Epidermal melanocyte (primary cell): ENCODE measurements at regions not wholly inside any gene's neighbourhood (a gene's known extent, or its start where the extent isn't known, plus 50 kb on each side); places are given as distances from the start of the nearest gene placed in this dataset.

Experiments
- DNase-seq: peaks from one replicate; pipeline ENCODE4 v3.0.0; 2011; ENCODE audit warnings: low spot score; ENCODE audit not compliant: insufficient read length

DNA sequence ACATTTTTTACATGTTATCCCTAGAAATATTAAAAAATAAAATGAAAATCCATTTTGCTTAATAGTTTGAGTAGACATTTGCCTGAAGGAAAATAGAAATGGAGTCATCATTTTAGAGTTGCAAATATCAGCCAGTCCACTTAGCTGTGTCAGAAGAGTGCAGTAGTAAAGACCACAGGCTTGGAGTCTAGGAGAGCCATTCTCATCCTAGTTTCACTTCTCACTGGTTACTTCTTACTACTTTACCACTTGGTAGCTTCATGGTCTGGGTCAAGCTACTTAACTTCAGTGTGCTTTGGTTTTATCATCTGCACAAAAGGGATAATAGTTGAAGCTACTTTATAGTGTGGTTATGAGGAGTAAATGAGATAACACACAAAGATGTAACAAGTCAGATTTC lies 286.5 kb upstream of the NBEA start:
- no peak for DNase-seq

DNA sequence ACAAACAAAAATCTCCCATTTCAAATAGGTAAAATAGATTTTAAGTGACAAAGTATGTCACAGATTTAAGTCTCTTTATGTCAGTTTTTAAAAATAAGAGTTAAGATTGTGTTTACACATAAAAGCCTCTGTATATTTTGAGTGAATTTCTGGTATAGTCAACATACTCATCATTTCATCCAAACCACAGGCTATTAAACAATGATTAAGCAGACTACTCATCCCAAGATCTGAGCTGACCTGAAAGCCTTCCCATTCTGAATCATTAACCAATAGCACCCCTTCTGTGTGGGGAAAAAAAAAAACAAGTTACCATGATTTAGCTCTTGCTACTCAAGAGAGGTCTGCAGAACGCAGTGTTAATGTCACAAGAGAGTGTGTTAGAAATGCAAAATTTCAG lies 284.4 kb upstream of the NBEA start:
- no peak for DNase-seq

GRCh38 chr13:34667286-34668218 lies 274.5 kb upstream of the NBEA start:
- DNase-seq, result no peak

- DNase-seq, result no peak
Observed at GRCh38 chr13:34671137-34671536, 270.9 kb upstream of the NBEA start.

DNA sequence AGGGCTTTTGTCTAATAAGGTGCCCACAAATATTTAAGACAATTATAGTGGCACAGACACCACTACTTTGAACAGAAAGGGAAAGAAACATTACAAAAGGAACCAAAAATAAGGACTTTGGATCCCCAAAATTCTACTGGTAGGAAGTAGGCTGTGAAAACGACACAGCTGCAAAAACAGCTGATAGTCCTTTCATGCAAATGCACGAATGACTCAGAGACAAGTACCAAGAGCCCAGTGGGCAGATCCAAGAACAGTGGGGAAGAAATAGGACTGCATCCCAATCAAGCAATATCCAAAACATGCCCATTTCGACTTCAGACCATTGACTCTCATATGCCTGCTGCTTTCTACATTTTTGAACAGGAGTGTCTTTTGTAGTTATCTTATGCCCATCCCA lies 269.4 kb upstream of the NBEA start:
- no peak for DNase-seq

DNA sequence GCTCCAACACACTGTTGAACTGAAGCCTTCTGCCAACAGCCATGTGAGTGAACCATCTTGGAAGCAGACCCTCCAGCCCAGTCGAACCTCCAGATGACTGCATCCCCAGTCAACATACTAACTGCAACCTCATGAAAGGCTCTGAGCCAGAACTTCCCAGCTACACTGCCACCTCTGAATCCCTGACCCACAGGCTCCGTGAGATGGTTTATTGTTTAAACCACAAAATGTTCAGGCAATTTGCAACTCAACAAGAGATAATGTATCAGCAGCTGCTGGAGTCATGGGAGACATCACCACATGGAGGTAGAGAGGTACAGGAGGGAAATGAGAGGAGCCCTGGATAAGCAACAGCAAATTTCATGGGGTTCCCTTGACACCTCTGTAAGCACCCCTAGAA lies 266.4 kb upstream of the NBEA start:
- DNase-seq, result no peak

DNA sequence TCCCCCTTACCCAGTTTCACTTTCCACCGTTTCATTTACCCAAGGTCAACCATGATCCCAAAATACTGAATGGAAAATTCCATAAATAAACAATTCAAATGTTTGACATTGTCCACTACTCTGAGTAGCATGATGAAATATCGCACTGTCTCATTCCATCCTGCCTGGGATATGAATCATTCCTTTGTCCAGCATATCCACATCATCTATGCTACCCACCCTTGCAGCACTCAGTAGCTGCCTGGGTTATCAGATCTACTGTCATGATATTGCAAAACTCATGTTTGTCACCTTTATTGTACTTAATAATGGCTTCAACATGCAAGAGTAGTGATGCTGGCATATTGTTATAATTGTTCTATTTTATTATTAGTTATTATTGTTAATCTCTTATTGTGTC lies 263.9 kb upstream of the NBEA start:
- no peak for DNase-seq

DNA sequence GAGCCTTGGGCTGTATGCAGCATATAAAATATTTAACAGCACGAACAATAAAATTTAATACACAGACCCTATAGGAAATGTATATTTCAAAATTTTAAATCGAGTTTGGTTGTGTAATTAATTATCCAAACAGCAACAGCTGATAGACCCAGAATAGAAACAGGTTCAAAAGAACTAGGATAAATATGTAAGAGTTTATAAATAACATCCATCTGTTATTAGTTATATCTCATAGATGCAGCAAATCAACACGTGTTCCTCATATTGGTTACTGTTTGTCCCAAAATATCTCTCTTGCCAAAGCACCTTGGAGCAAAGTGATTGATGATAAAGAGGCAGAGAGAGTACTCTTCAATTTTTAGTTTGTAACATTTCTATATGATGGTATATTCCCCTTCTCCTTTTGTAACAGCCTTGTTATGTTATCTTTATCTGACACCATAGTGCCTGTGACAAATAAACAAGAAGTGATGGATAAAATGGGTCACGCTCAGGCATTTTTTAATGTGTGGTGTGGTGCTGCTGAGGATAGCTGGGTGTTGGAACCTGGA lies 260.6 kb upstream of the NBEA start:
- DNase-seq, result no peak

DNA sequence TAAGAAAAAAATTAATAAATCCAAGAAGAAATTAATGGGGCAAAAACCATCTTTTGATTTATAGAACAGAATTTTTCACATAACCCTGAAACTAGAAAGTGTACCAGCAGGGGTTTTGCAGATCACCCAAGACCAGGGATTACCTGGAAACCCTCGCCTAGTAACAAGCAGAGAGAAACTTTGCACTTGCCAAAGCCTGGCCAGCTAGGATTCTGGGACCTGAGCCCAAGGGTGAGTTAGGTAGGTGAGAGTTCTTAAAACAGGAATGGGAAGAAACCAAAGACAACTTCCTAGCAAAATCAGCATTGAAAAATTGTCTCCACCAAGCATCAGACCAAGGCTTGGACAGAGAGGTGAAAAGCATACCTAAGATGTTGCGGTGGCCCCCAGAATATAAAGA lies 247.0 kb upstream of the NBEA start:
- no peak for DNase-seq

DNA sequence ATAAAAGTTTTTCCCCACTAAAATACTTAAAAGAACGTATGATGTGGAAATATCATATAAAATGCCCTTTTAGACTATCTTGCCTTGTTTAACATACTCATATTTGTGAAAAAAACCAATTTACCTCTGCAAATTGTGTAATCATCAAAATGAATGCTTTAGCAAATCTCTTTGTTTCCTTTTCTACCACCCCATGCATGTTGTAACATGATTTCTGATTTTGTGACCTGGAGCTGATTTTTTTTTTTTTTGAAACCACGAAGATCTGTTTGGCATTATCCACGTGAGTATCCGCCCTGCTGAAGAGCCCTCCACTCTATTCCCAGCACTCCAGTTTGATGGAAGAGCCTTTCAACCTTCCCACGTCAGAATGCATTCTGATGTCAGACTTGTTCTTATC lies 245.8 kb upstream of the NBEA start:
- DNase-seq, result no peak

DNA sequence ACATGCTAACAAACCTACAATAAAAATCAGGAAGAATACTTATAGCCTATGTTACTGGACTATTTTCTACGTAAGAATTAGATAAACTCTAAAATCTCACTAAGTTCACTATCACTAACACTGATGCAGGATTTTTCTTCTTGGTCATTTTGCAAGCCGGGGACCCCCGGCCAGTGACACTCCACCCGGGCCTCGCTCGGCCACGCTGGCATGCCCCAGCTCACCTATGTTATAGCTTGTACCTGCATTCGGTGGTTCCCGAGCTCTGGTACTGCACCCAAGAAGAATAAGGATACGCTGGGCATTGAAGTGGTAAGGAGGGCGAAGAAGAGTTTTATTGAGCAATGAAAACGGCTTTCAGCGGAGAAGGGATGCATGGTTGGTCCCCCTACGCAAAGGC lies 245.3 kb upstream of the NBEA start:
- no peak for DNase-seq

GRCh38 chr13:34698945-34699344 lies 243.1 kb upstream of the NBEA start:
- DNase-seq, result peak; percentile 31

DNA sequence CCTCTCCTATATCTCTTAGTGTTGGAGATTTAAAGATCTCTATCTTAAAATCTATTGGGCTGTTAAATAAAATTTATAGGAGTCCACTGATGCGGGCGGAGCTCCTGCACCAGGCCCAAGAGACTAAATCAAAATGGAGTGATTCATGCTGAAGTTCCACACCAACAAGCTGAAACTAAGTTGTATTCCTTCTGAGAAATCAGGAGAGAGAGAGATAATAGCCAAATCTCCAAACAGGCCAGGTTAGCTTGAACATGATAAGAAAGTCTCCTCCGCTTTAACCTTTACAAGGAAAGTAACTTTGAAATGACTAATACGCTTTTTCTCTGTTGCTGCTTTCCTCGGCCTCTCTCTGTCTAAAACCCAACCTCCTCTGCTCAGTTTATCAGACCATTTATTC lies 241.9 kb upstream of the NBEA start:
- no peak for DNase-seq

DNA sequence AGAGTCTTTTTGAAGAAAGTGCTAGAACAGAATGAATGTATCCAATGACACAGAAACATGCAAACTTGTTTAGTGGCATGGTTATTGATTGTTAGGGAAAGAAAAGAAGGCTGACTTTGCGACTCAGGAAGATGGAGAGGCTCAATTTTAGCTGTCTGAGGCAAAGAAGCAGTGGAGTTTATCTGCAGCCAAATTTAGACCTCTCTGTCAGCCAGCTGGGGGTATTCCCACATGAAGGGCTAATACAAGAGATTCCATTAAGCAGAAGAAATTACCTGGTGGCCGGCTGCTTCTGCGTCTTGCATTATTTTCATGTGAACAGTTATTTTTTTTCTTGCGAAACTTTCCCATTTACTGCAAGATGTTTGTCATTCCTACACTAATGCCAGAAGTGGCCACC lies 240.2 kb upstream of the NBEA start:
- DNase-seq, result no peak

DNA sequence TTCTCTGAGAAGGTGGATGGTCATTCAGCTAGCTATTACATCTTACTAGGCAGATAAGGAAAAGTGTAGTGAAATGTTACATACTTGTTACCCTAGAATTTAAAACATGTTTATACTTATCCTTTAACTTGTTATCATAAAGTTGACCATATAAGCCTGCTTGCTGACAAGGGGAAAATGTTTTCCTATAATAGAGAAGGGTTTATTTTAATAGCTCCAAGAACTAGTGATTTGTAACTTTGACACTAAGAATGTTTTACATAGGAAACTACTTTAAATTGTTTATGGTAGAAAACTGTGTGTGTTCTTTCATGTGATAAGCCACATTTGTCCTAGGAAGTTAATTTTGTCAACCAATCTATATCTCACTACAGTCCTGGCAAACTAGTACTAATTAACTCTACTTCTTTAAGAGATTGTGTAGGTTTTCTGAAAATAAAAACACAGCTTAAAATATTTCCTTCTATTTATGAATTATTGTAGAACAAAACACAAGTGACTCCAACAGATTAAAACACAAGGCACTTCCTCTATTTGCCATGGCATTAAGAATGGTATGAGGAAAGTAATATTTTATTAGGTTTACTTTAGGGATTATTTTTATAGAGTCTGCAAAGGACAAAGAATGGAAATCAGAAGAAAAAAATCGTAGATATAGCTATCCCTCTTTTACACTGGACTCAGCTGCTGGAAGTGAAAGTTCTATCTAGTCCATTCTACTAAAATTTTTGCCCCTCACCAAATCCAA lies 233.3 kb upstream of the NBEA start:
- no peak for DNase-seq

- DNase-seq, result no peak
Observed at GRCh38 chr13:34719060-34719875, 222.8 kb upstream of the NBEA start.

DNA sequence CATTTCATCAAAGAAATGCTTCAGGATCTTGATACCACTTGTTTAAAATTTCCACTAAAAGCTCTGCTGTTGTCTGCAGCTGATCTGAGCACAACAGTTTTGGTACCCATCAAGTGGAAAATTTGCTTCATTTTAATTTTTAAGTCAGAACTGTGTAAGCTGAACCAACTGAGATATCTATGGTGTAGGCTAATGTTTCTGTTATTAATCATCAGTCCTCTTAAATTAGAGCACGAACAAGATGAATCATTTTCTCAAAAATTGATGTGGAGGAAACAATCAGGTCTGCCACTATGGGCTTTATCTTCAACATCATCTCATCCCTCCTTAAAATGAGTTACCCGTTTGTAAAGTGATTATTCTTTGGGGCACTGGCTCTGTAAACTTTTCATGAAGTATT lies 221.5 kb upstream of the NBEA start:
- no peak for DNase-seq

- DNase-seq, result no peak
Observed at GRCh38 chr13:34721631-34722595, 220.2 kb upstream of the NBEA start.

DNA sequence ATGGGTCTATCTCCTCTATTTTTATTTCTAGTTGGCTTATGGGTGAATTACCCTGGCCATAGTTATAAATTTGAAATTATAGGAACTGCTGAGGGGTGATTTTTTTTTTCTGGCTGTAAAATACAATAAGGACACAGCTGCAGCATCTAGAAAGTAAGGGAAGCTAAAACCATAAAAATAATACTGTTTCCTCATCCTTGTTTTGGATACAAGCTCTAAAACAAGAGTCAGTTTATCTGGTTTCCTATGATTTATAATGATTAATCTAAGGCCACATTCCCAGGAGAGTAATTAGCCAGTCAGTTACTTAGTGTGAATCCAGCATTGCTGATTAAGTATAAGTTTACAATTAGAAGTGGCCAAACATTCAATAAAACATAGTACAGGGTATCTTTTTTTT lies 219.1 kb upstream of the NBEA start:
- no peak for DNase-seq

GRCh38 chr13:34730961-34731360 lies 211.1 kb upstream of the NBEA start:
- no peak for DNase-seq
